ENCODE measurements at regions not wholly inside any gene's neighbourhood (a gene's known extent, or its start where the extent isn't known, plus 50 kb on each side); places are given as distances from the start of the nearest gene placed in this dataset.

DNA sequence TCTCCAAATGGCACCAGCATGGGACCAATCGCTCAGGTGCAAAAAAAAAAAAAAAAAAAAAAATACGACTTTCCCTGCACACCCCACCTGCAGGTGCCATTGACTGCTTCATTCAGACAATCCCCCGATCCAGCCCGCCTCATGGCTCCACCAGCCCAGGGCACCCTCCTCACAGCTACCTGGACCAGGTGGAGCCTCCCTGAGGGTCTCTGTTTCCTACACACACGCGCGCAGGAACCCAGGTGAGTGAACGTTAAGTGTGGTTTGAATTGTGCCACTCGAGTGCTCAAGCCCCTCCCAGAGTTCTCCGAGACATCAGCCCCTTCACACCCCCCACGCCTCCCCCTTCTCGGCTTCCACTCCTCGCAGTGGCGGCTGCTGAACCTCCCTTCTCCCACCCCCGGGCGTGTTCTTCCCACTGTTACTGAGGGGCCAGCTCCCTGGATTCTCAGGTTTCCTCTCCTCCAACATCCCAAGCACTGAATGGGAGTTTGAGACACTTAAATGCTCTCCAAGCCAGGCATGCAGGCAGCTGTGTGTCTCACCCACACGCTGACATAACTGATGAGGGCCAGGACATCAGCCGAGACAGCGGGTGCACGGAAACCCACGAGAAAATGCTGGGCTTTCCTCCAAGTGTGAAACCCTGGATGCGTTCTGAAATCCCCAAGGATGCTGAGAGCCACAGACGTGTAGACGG, 88.8 kb upstream of the SNTG2 start:
- FAIRE-seq (no peak), DNase-seq (ENCODE audit: low spot score) (no peak)

- DNase-seq (ENCODE audit: low spot score) (no peak), FAIRE-seq (no peak)
These were observed 90.3 kb upstream of the SNTG2 start for GRCh38 chr2:860259-860855.

GRCh38 chr2:858646-859045, 92.0 kb upstream of the SNTG2 start:
- no peak for FAIRE-seq
- DNase-seq (ENCODE audit: low spot score): no peak

DNA sequence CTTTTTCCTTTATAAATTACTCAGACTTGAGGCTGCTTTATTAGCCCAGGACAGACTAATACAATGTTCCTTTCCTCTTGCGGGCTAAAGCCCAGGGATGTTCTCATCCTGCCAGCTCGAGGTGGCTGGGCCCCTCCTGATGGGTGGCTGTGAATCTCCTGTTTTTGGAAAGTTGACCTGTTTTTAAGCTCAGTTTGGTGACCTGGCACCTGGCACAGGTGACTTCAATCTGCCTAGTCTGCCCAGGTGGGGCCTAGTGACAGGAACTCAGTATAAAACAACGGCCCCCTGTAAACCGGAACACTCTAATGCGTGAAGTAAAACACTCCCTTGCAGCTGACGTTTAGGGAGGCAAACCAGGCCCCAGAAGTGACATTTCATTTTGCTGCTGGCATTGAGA, 92.7 kb upstream of the SNTG2 start:
- DNase-seq (ENCODE audit: low spot score): no peak
- no peak for FAIRE-seq

DNA sequence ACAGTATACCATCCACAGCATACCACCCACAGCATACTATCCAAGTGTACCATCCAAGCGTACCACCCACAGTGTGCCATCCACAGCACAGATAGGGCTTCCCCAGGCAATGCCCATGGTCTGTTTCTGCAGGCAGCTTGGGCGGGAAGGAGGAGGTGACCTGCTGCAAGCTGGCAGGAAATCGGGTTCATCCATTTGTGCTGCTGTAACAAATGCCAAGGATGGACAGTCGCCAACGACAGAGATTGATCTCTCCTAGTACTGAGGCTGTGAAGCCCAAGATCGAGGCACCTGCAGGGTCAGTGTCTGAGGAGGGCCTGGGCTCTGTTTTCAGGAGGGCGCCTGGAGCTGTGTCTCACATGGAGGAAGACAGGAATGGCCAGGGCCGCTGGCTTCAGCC, 93.6 kb upstream of the SNTG2 start:
- no peak for FAIRE-seq
- DNase-seq (ENCODE audit: low spot score): no peak

- no peak for DNase-seq (ENCODE audit: low spot score)
- FAIRE-seq: no peak
These were observed 94.2 kb upstream of the SNTG2 start for GRCh38 chr2:856456-856855.

GRCh38 chr2:856041-856440, 94.6 kb upstream of the SNTG2 start:
- no peak for DNase-seq (ENCODE audit: low spot score)
- no peak for FAIRE-seq

DNA sequence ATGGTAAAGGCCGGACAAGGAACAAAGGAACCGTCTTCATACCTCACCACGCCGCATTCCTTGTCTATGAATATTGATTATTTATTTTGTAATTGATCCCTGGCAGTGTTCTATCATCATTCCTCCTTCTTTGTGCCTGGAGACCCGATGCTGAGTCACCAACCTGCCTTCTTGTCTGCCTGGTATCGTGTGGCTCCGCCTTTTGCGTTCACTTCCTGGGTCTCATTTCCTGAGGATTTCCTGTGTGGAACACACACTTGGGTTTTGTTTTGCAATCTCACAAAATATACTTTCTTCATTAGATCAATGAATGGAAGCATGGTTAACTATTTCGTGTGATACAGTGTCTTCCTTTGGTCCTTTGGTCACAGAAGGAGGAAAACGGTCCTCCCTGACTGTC, 95.5 kb upstream of the SNTG2 start:
- FAIRE-seq (no peak), DNase-seq (ENCODE audit: low spot score) (no peak)

GRCh38 chr2:854460-854859, 96.2 kb upstream of the SNTG2 start:
- no peak for FAIRE-seq
- peak; percentile 31 for DNase-seq (ENCODE audit: low spot score)

DNA sequence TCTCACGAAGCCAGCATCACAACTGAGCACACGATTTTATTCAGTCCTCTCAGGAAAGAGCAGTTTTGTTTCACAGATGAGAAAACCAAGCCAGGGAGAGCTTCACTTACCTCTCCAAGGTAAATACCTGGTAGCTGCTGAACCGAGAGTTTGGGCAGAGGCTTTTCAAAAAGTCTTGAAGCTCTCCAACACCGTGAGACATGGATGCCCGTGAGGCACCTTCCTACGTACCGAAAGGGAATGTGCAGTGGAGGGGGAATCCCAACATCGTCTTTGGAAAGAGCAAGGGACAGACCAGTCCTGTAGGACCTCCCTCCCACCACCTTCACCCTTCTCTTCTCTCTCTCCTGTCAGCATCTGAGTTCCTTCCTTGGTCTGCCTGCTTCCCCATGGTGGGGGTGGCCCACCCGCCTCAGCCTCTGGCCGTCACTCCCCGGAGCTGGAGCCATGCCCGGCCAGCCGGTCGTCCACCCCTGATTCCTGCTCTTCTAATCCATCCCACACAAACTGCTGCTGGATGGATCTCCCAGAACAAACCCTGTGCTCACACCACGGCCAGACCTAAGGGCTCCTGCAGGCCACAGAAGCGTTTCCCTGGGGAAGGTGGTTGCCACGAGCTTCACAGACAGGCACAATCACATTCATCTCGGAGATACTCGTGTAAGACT, 97.3 kb upstream of the SNTG2 start:
- FAIRE-seq (no peak), DNase-seq (ENCODE audit: low spot score) (no peak)

GRCh38 chr2:852168-852567, 98.5 kb upstream of the SNTG2 start:
- FAIRE-seq (no peak), DNase-seq (ENCODE audit: low spot score) (no peak)

DNA sequence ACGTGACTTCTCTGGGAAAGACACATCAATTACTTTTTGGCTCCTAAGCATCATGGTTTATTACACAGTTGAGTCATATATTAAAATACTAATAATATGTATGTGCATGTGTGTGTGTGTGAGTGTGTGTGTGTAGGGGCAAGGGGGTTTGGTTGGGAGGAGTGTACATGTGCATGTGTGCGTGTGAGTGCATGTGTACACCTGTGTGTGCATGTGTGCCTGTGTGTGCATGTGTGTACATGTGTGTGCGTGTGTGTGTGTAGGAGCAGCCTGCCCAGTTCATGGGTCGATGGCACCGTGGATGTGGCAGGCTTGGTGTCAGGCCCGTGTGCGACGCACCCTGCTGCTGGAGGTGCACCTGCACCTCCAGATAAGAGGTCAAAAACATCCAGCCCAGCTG, 99.0 kb upstream of the SNTG2 start:
- no peak for DNase-seq (ENCODE audit: low spot score)
- no peak for FAIRE-seq

- DNase-seq (ENCODE audit: low spot score) (no peak), FAIRE-seq (no peak)
These were observed 99.6 kb upstream of the SNTG2 start for GRCh38 chr2:851078-851477.

GRCh38 chr2:850429-850828, 100.2 kb upstream of the SNTG2 start:
- DNase-seq (ENCODE audit: low spot score) (no peak), FAIRE-seq (no peak)

- no peak for DNase-seq (ENCODE audit: low spot score)
- no peak for FAIRE-seq
These were observed 102.5 kb upstream of the SNTG2 start for GRCh38 chr2:848099-848498.

DNA sequence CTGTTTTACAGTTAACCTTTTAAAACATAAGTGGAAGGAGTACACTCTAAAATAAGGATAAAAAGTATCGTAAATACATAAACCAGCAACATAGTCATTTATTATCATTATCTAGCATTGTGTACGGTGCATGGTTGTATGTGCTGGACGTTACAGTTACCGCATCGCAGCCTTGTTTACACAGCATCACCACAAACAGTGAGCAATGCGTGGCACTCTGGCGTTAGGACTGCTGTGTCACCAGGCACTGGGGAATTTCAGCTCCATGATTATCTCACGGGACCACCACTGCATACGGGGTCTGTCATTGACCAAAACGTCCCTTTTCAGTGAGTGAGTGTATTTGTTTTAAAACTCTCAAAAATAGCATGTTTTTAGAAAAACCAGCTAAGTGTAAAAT, 103.0 kb upstream of the SNTG2 start:
- no peak for DNase-seq (ENCODE audit: low spot score)
- FAIRE-seq: no peak

DNA sequence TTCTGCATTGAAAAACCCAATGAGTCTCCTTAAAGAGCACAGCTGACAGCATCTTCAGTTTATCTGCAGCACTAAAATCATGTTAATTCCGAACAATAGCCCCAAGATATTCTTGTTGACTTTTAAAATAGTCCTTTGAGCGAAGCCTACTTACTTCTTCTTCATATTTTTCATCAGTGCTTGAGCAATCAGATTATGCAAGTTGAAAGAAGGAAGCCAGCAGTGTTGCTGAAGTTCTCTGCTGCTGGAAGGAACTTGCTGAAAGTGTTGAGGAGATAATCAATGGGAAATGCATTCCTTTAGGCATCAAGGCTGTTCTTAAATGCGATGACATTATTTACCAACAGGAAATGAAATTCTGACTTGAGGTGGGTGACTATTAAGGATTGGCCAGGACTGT, 105.9 kb upstream of the SNTG2 start:
- FAIRE-seq: no peak
- DNase-seq (ENCODE audit: low spot score): no peak

- DNase-seq (ENCODE audit: low spot score) (no peak), FAIRE-seq (no peak)
These were observed 108.4 kb upstream of the SNTG2 start for GRCh38 chr2:842151-842803.

- FAIRE-seq (no peak), DNase-seq (ENCODE audit: low spot score) (no peak)
These were observed 109.6 kb upstream of the SNTG2 start for GRCh38 chr2:841036-841435.

DNA sequence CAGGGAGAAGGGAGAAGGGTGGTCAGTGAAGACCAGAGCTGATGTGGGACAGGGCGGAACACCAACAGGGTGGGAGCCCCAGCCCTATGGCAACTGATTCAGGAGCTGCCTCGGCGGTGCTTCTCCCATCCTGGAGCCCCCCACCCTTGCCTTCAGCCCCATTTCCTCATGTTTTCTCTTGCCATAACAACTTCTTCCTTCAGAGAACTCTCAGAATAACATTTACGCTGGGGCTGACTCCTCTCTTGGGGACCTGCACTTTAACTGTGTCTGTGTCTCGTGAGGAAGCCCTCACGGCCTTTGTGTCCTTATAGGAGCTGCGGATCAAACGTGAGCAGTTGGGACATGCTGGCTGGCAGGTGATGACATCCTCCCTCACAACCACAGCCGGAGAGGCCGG, 116.4 kb upstream of the SNTG2 start:
- FAIRE-seq: no peak

GRCh38 chr2:833180-833579, 117.5 kb upstream of the SNTG2 start:
- DNase-seq (ENCODE audit: low spot score) (no peak), FAIRE-seq (no peak)

More for the DNA sequence above, 116.4 kb upstream of the SNTG2 start:
- no peak for DNase-seq (ENCODE audit: low spot score)

DNA sequence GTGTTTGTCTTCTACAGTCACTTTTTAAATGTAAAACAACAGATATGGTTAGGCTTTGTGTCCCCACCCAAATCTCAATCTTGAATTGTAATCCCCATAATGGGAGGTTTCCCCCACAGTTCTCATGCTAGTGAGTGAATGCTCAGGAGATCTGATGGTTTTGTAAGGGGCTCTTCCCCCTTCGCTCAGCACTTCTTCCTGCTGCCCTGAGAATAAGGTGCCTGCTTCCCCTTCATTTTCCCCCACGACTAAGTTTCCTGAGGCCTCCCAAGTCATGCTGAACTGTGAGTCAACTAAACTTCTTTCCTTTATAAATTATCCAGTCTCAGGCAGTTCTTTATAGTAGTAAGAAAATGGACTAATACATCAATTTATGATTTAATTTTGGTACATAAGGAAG, 118.0 kb upstream of the SNTG2 start:
- DNase-seq (ENCODE audit: low spot score): no peak
- no peak for FAIRE-seq
